PFSK-1 (cell line): ENCODE measurements at regions not wholly inside any gene's neighbourhood (a gene's known extent, or its start where the extent isn't known, plus 50 kb on each side); places are given as distances from the start of the nearest gene placed in this dataset.

Source experiments
- FOXP2 ChIP-seq: optimal IDR thresholded peaks from 2 replicates; pipeline ENCODE3; 2011; ENCODE audit warnings: borderline replicate concordance, control low read depth, inconsistent platforms; ENCODE audit not compliant: insufficient read depth; ENCODE audit errors: extremely low read length, extremely low read depth
- POLR2AphosphoS5 ChIP-seq: IDR thresholded peaks from 2 replicates; pipeline ENCODE4 v1.6.1; 2012; ENCODE audit warnings: low read depth, mild to moderate bottlenecking, control low read depth, low read length, moderate library complexity
- SIN3A ChIP-seq: IDR thresholded peaks from 2 replicates; pipeline ENCODE4 v1.6.1; 2012; ENCODE audit warnings: mild to moderate bottlenecking, low read length, moderate library complexity, borderline replicate concordance; ENCODE audit not compliant: insufficient read depth
- TAF1 ChIP-seq: IDR thresholded peaks from 2 replicates; pipeline ENCODE4 v1.6.1; 2012; ENCODE audit warnings: low read length, control low read depth, borderline replicate concordance; ENCODE audit not compliant: insufficient read depth
- TF ChIP-seq, protein P1 (sequence below), 2 experiments: IDR thresholded peaks; 2 replicates each; pipeline versions ENCODE4 v1.6.1 to v1.8.0; 2011 to 2012; ENCODE audit warnings: low read depth in 2 of 2, low read length in 2 of 2, control low read depth in 1 of 2, inconsistent platforms in 1 of 2, mild to moderate bottlenecking in 1 of 2, moderate library complexity in 1 of 2; ENCODE audit not compliant: insufficient read depth in 1 of 2

DNA sequence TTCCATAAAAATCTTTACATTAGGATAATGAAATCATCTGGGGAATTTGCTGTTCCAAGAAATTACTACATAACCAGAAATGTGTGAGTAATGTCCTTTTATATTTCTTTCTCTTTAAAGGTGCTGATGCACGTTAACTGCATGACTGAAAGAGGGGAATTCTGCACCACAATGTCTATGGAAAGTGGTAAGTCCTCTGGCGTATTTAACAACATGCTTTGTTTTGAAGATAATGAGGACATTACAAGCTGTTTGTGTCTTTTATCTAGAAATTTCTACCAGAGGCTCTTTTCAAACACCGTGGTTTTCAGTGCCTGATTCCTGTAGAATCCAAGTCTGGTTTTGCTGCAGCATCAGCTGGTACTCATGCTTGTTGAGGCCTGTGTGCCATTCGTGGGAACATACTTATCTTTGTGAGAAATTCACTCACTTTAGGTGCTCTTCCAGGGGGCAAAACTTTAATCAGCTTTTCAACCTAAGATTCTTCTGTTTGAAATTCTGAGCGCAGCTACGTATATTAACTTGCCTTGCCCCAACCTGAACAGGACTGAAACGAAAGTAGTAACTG, 257.2 kb downstream of the PDHA2 start:
- no peak for TF ChIP-seq FOXP2

DNA sequence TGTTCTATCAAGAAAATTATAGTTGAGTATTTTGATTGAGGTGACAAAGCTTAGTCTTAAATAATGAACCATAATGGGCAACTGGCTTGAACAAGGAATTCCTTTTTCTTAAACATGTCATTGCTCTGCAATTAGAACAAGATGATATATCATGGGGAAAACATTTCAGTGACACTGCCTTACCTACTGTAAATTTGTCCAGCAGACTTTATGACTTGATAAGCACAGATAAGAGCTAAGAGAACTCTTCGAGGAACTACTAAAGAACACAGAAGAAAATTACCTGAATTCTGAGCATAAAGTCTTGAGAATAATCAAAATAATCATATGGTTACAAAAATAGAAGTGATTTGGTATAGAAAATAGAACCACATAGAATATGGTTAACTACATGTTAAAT, 257.8 kb downstream of the PDHA2 start:
- TF ChIP-seq SIN3A: no peak
- TF ChIP-seq, protein P1, sequence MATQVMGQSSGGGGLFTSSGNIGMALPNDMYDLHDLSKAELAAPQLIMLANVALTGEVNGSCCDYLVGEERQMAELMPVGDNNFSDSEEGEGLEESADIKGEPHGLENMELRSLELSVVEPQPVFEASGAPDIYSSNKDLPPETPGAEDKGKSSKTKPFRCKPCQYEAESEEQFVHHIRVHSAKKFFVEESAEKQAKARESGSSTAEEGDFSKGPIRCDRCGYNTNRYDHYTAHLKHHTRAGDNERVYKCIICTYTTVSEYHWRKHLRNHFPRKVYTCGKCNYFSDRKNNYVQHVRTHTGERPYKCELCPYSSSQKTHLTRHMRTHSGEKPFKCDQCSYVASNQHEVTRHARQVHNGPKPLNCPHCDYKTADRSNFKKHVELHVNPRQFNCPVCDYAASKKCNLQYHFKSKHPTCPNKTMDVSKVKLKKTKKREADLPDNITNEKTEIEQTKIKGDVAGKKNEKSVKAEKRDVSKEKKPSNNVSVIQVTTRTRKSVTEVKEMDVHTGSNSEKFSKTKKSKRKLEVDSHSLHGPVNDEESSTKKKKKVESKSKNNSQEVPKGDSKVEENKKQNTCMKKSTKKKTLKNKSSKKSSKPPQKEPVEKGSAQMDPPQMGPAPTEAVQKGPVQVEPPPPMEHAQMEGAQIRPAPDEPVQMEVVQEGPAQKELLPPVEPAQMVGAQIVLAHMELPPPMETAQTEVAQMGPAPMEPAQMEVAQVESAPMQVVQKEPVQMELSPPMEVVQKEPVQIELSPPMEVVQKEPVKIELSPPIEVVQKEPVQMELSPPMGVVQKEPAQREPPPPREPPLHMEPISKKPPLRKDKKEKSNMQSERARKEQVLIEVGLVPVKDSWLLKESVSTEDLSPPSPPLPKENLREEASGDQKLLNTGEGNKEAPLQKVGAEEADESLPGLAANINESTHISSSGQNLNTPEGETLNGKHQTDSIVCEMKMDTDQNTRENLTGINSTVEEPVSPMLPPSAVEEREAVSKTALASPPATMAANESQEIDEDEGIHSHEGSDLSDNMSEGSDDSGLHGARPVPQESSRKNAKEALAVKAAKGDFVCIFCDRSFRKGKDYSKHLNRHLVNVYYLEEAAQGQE (IDR thresholded peaks at IDR 0.05; ENCODE audit: insufficient read depth in 1 of 2, low read depth in 2 of 2, low read length in 2 of 2): no peak
- no peak for TF ChIP-seq TAF1

DNA sequence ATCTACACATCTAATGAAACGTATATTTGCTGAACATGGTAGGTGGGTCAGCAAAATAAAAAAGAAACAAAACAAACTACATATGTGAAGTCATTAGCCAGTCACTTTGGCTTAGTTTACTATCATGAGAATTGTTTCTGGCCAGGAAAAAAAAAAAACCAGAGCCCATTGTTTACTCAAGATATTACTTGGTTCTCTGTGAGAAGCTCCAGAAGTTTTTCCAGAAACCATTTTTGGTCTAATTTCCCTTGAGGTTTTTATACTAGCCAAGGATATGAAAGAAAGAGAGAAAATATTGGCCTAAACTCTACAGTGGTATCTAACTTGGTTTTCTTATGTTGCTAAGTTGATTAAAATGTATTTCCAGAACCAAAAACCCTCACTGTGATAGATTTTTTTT, 259.1 kb downstream of the PDHA2 start:
- TF ChIP-seq, protein P1 (IDR thresholded peaks at IDR 0.05; ENCODE audit: insufficient read depth in 1 of 2, low read depth in 2 of 2, low read length in 2 of 2): no peak
- TF ChIP-seq FOXP2 (no peak), POLR2AphosphoS5 (no peak), SIN3A (no peak), TAF1 (no peak)

GRCh38 chr4:96102541-96103026, 262.7 kb downstream of the PDHA2 start:
- TF ChIP-seq POLR2AphosphoS5 (no peak), FOXP2 (no peak), SIN3A (no peak), TAF1 (no peak)
- TF ChIP-seq, protein P1 (IDR thresholded peaks at IDR 0.05; ENCODE audit: insufficient read depth in 1 of 2, low read depth in 2 of 2, low read length in 2 of 2): no peak

DNA sequence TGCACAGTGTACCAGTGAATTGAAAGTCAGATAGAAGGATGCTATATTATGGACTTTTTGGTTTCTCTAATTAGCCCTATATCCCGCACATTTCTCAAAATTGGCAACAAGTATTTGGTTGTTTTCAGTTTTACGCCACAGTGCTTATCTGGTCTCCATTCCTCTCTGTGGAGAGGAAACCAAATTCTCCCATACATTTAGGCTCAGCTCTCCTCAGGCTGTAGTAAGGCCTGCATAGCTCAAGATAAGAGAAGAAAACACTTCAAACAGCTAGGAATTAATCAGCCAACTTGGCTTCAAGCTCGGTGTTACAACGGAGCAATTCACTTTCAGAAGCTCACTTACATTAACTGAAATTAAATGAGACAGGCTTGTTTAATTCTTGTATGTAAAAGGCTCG, 263.2 kb downstream of the PDHA2 start:
- TF ChIP-seq SIN3A: no peak
- TF ChIP-seq FOXP2: no peak
- no peak for TF ChIP-seq POLR2AphosphoS5
- TF ChIP-seq, protein P1 (IDR thresholded peaks at IDR 0.05; ENCODE audit: insufficient read depth in 1 of 2, low read depth in 2 of 2, low read length in 2 of 2): no peak
- TF ChIP-seq TAF1: no peak
